ENCODE measurements at regions not wholly inside any gene's neighbourhood (a gene's known extent, or its start where the extent isn't known, plus 50 kb on each side); places are given as distances from the start of the nearest gene placed in this dataset.

DNA sequence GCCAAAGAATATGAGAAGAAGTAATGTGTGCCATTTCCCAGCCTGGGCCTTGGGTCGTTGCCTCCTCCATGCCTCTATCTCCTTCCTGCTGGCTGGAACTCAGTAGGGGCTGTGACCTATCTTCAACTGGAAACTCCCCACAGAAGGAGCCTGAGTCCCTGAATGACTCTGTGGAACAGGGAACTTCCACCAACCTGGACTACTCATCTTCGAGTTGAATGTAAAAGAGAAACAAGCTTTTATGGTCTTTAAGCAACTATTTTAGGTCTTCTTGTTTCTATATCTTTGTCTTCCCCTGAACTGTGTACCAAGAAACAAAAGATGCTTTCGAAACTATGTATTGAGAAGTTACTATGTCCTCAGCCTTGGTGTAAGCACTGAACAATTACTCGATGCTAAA lies 355.3 kb upstream of the NR2F2 start:
- no peaks in the 10 kb centered on the region for H3K27me3 ChIP-seq (ENCODE audit: control insufficient read depth, insufficient read depth, low read length)
- no peak overlapping the region for H3K9ac ChIP-seq (ENCODE audit: low read depth, low read length)
- H3K4me2 ChIP-seq (ENCODE audit: low read length), result no peak overlapping the region
- H3K36me3 ChIP-seq (ENCODE audit: insufficient read depth, low read length), result no peaks in the 10 kb centered on the region
- peaks cover 10% of the 10 kb centered on the region for H3K4me1 ChIP-seq (ENCODE audit: control insufficient read depth, insufficient read depth, low read length)
- H3K9me3 ChIP-seq (replicated peaks; ENCODE audit: low read length), result no peaks in the 10 kb centered on the region
- no peak overlapping the region for H3K4me3 ChIP-seq (ENCODE audit: low read length)

DNA sequence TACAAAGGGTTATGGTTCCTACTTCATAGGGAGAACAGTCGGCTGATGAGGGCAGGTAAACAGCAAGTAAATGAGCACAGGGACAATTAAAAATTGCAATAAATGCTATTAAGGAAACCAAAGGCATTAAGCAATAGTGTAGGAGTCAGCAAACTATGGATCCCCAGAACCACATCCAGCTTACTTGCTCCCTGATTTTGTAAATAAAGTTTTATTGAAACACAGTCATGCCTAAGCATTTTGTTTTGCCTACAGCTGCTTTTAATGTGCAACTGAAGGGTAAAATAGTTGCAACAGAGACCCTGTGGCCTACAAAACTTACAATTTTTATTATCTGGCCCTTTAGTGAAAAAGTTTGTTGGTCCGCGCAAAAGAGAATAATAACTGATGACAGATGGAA lies 351.2 kb upstream of the NR2F2 start:
- no peaks in the 10 kb centered on the region for H3K4me1 ChIP-seq (ENCODE audit: control insufficient read depth, insufficient read depth, low read length)
- no peak overlapping the region for H3K4me2 ChIP-seq (ENCODE audit: low read length)
- H3K36me3 ChIP-seq (ENCODE audit: insufficient read depth, low read length), result no peaks in the 10 kb centered on the region

DNA sequence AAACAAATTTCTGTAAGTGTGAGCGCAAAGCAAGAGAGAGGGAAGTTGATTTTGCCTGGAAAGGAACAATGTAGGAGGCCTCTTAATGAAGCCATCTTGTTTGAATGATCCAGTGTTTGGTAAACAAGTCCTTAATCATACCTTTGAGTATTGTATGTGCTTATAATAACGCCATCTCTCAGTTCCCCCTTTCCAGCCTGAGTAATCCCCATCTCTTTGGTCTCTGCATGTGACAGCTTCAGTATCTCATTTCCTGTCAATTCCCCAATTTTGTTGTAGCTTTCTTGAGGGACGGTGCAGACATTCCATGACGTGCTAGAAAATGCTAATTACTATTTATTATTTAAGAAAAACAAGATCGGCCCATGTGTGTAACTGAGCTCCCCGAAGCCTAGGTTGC lies 349.3 kb upstream of the NR2F2 start:
- H3K27me3 ChIP-seq (ENCODE audit: control insufficient read depth, insufficient read depth, low read length), result no peaks in the 10 kb centered on the region
- H3K9me3 ChIP-seq (replicated peaks; ENCODE audit: low read length), result no peaks in the 10 kb centered on the region
- H3K4me3 ChIP-seq (ENCODE audit: low read length), result no peak overlapping the region
- no peak overlapping the region for H3K4me2 ChIP-seq (ENCODE audit: low read length)
- no peak overlapping the region for H3K9ac ChIP-seq (ENCODE audit: low read depth, low read length)
- no peaks in the 10 kb centered on the region for H3K36me3 ChIP-seq (ENCODE audit: insufficient read depth, low read length)
- no peaks in the 10 kb centered on the region for H3K4me1 ChIP-seq (ENCODE audit: control insufficient read depth, insufficient read depth, low read length)

More for the DNA sequence above, 351.2 kb upstream of the NR2F2 start:
- Histone ChIP-seq H3K9ac (ENCODE audit: low read depth, low read length) (no peak overlapping the region), H3K9me3 (replicated peaks; ENCODE audit: low read length) (no peaks in the 10 kb centered on the region), H3K4me3 (ENCODE audit: low read length) (no peak overlapping the region), H3K27me3 (ENCODE audit: control insufficient read depth, insufficient read depth, low read length) (no peaks in the 10 kb centered on the region)

DNA sequence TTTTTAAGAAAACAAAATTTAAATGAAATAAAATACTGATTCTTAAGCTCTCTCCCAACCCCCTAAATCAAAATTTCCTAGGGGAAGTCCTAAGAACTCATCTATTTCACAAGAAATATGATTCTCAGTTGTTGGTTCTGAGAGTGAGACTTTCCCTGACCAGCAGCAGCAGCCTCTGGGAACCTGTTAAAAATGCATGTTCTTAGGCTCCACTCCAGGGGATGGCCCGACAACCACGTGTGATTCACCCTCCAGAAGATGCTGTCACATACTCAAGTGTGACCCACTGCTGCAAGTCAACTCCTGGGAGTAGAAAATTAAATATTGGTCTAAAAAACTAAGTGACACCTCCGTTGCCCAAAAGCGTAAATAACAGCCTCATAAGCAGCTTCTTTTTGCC lies 343.2 kb upstream of the NR2F2 start:
- Histone ChIP-seq H3K4me2 (ENCODE audit: low read length) (no peak overlapping the region), H3K36me3 (ENCODE audit: insufficient read depth, low read length) (no peaks in the 10 kb centered on the region), H3K4me3 (ENCODE audit: low read length) (no peak overlapping the region), H3K9me3 (replicated peaks; ENCODE audit: low read length) (no peaks in the 10 kb centered on the region), H3K27me3 (ENCODE audit: control insufficient read depth, insufficient read depth, low read length) (no peaks in the 10 kb centered on the region), H3K9ac (ENCODE audit: low read depth, low read length) (no peak overlapping the region), H3K4me1 (ENCODE audit: control insufficient read depth, insufficient read depth, low read length) (peaks cover 7% of the 10 kb centered on the region)

DNA sequence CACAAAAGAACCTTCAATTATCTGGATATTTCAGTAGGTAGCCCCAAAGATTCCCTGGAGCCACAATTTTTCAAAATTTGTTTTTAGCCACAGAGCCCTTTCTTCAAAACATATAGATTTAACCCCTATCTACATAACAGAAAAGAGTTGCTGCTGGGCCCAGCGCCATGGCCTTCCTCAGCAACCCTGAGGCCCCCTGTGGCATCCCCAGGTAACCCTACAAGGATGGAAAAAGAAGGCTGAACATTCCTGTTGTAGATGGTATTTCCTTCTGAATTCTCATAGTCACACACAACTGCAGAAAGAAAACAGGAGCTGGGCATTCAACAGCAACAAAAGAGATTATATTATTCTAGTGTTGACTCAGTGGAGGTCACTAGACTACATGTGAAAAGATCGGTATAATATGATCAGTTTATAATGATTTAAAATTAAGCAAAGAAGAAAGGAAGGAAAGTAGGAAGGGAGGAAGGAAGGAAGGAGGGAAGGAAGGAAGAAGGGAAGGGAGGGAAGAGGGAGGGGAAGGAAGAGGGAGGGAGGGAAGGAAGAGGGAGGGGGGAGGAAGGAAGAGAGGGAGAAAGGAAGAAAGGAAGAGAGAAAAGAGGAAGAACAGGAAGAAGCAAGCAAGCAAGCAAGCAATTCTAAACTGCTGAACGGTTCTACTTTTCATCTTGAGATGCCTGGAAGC lies 342.5 kb upstream of the NR2F2 start:
- no peaks in the 10 kb centered on the region for H3K9me3 ChIP-seq (replicated peaks; ENCODE audit: low read length)
- no peak overlapping the region for H3K9ac ChIP-seq (ENCODE audit: low read depth, low read length)
- H3K4me2 ChIP-seq (ENCODE audit: low read length), result no peak overlapping the region
- no peaks in the 10 kb centered on the region for H3K27me3 ChIP-seq (ENCODE audit: control insufficient read depth, insufficient read depth, low read length)
- no peaks in the 10 kb centered on the region for H3K36me3 ChIP-seq (ENCODE audit: insufficient read depth, low read length)
- H3K4me1 ChIP-seq (ENCODE audit: control insufficient read depth, insufficient read depth, low read length), result peaks cover 7% of the 10 kb centered on the region
- no peak overlapping the region for H3K4me3 ChIP-seq (ENCODE audit: low read length)

DNA sequence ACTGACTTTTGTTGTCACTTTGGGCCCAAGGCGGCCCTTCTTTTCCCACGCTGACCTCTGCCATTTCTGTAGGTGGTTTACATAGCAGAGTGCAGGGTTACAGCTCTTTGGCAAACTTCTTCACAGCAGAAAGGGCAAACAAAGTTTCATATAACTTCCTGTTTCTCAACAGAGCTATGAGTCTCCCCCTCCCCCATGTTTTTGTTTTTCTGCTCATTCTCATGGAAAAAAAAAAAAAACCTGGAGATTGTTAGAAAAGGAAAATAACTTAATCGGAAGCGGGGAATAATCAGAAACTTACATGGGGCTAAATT lies 342.0 kb upstream of the NR2F2 start:
- Histone ChIP-seq H3K36me3 (ENCODE audit: insufficient read depth, low read length) (no peaks in the 10 kb centered on the region), H3K9me3 (replicated peaks; ENCODE audit: low read length) (no peaks in the 10 kb centered on the region), H3K9ac (ENCODE audit: low read depth, low read length) (no peak overlapping the region), H3K4me2 (ENCODE audit: low read length) (no peak overlapping the region), H3K27me3 (ENCODE audit: control insufficient read depth, insufficient read depth, low read length) (no peaks in the 10 kb centered on the region), H3K4me3 (ENCODE audit: low read length) (no peak overlapping the region), H3K4me1 (ENCODE audit: control insufficient read depth, insufficient read depth, low read length) (peaks cover 7% of the 10 kb centered on the region)

DNA sequence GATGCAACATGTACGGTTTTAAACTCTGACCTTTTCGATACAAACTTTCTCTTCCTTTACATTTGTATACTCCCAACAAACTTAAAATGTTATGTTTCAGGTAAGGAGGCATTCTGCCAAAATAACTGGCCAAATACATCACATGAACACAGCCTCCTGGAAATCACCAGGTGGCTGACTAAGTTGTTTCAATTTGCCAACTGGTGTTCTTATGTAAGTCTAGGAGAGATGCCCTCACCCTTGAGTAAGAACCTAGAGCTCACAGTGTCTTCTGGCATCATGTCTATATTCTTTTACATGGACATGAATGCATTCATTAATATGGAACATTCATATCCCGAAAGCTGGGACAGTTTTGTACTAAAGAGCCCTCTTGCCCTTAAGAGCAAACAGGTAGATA lies 341.1 kb upstream of the NR2F2 start:
- H3K4me1 ChIP-seq (ENCODE audit: control insufficient read depth, insufficient read depth, low read length), result peaks cover 7% of the 10 kb centered on the region
- H3K9ac ChIP-seq (ENCODE audit: low read depth, low read length), result no peak overlapping the region
- H3K27me3 ChIP-seq (ENCODE audit: control insufficient read depth, insufficient read depth, low read length), result no peaks in the 10 kb centered on the region
- H3K4me2 ChIP-seq (ENCODE audit: low read length), result no peak overlapping the region
- no peaks in the 10 kb centered on the region for H3K9me3 ChIP-seq (replicated peaks; ENCODE audit: low read length)
- H3K36me3 ChIP-seq (ENCODE audit: insufficient read depth, low read length), result no peaks in the 10 kb centered on the region
- H3K4me3 ChIP-seq (ENCODE audit: low read length), result no peak overlapping the region

DNA sequence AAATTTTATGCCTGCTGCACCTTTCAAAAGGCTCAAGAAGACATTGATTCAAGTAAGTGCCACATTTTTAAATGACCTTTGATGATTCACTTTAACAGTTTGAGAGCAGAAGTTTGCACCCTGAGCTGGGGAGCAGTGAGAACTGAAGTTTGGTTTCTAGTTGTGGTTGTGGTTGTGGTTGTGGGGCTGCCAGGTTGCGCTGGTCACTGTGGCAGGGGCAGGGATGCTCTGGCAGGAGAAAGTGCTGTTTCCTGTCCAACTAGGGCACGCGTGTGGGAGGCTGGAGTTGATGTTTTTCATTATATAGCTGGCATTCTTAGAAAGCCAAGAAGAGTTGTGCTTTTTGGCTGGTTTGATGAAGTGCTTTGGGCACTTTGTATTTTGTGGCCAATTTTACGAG lies 339.7 kb upstream of the NR2F2 start:
- H3K27me3 ChIP-seq (ENCODE audit: control insufficient read depth, insufficient read depth, low read length), result no peaks in the 10 kb centered on the region
- peaks cover 11% of the 10 kb centered on the region for H3K4me1 ChIP-seq (ENCODE audit: control insufficient read depth, insufficient read depth, low read length)
- H3K9me3 ChIP-seq (replicated peaks; ENCODE audit: low read length), result no peaks in the 10 kb centered on the region
- H3K4me3 ChIP-seq (ENCODE audit: low read length), result no peak overlapping the region
- H3K4me2 ChIP-seq (ENCODE audit: low read length), result no peak overlapping the region
- no peaks in the 10 kb centered on the region for H3K36me3 ChIP-seq (ENCODE audit: insufficient read depth, low read length)
- no peak overlapping the region for H3K9ac ChIP-seq (ENCODE audit: low read depth, low read length)

DNA sequence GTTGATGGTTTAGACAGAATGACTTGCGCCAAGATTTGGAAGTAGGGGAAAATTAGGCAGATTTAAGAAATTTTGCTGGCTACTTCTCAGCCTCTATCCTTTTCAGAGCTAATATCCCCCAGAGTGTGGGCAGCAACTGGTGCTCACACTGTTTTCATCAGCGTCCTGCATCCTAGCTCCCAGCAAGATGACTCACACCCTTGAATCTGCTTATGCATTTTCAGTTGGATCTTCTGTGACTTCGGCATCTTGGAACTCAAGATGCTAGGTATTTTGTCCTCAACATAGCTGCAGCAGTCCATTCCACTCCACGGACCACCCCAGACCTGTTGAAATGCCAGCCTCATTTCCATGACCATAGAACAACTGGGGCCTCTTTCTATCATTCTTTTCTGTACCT lies 336.1 kb upstream of the NR2F2 start:
- Histone ChIP-seq H3K27me3 (ENCODE audit: control insufficient read depth, insufficient read depth, low read length) (no peaks in the 10 kb centered on the region), H3K9ac (ENCODE audit: low read depth, low read length) (no peak overlapping the region), H3K9me3 (replicated peaks; ENCODE audit: low read length) (no peaks in the 10 kb centered on the region), H3K4me1 (ENCODE audit: control insufficient read depth, insufficient read depth, low read length) (peaks cover 6% of the 10 kb centered on the region), H3K4me2 (ENCODE audit: low read length) (no peak overlapping the region), H3K36me3 (ENCODE audit: insufficient read depth, low read length) (no peaks in the 10 kb centered on the region), H3K4me3 (ENCODE audit: low read length) (no peak overlapping the region)

DNA sequence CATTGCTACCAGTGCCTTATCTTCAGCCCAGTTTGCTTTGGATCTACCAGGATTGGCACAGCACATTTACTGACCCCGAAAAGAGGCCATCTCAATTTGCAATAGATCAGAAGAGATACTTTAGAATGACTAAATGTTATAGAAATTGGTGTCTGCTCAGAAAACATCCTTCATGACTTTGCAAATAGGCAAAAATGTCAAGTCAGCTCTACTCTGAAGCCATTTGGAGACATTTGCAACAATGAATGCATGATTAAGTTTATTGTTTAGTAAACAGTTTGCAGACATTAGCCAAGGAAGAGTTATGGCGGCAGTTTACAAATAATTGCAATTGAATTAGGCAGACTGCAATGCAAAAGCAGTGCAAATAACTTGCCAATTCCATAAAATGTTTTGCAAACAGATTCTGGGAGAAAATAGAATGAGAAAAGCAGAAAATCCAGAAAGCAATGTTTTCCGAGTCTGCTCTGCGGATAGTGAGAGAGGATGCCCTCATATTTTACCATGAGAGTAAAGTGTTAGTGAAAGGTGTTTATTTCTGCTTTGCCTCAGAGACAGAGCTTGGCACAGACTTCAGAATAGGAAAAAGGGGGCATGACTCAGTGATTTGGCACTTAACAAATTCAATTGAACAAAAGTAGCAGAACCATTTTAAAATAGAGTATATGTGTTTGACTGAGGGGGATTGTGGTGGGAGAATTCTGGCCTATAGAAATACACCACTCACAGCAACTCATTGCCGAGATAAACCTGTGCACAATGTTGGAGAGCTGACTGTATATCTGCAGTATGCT lies 334.9 kb upstream of the NR2F2 start:
- H3K36me3 ChIP-seq (ENCODE audit: insufficient read depth, low read length), result no peaks in the 10 kb centered on the region
- H3K9me3 ChIP-seq (replicated peaks; ENCODE audit: low read length), result no peaks in the 10 kb centered on the region
- H3K4me2 ChIP-seq (ENCODE audit: low read length), result no peak overlapping the region
- H3K4me1 ChIP-seq (ENCODE audit: control insufficient read depth, insufficient read depth, low read length), result peaks cover 6% of the 10 kb centered on the region
- H3K9ac ChIP-seq (ENCODE audit: low read depth, low read length), result no peak overlapping the region
- no peak overlapping the region for H3K4me3 ChIP-seq (ENCODE audit: low read length)
- no peaks in the 10 kb centered on the region for H3K27me3 ChIP-seq (ENCODE audit: control insufficient read depth, insufficient read depth, low read length)

DNA sequence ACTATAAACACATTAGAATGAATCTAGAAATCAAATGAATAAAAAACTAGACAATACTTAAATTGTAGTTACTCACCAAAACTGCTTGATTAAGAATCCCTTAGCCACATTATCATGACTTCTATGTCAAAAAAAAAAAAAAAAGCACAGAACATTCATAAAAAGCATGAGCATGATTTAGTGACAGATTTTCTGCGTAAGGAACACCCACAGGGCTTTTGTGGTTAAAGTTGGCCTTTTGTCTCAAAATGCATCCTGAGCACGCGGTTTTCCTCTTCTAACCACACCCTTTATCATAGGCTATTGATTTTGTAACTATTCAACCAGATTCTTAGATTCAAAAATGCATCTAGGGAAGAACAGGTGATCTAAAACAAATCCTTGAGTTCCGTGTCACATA lies 334.0 kb upstream of the NR2F2 start:
- Histone ChIP-seq H3K9ac (ENCODE audit: low read depth, low read length) (no peak overlapping the region), H3K4me2 (ENCODE audit: low read length) (no peak overlapping the region)

DNA sequence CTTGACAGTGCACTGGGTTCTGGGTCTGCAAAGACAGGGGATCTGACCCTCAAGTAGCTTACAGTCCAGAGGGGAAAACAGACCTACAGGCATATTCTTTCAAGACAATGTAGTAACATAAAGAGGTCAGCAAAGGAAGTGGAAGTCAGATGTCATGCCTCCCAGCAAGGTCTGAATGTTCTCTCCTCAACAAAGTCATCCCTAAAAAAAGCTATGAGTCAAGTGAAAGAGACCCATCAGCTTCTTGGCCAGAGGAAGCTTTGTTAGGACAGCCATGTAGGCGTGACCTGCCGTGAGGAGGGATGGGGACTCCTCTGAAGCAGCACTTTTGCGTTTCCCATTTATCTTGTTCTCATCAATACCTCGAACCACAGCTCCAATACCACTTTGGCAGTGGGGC lies 331.6 kb upstream of the NR2F2 start:
- H3K9me3 ChIP-seq (replicated peaks; ENCODE audit: low read length), result no peaks in the 10 kb centered on the region
- no peak overlapping the region for H3K9ac ChIP-seq (ENCODE audit: low read depth, low read length)
- no peaks in the 10 kb centered on the region for H3K36me3 ChIP-seq (ENCODE audit: insufficient read depth, low read length)
- H3K4me2 ChIP-seq (ENCODE audit: low read length), result no peak overlapping the region
- no peak overlapping the region for H3K4me3 ChIP-seq (ENCODE audit: low read length)
- H3K27me3 ChIP-seq (ENCODE audit: control insufficient read depth, insufficient read depth, low read length), result no peaks in the 10 kb centered on the region
- H3K4me1 ChIP-seq (ENCODE audit: control insufficient read depth, insufficient read depth, low read length), result peaks cover 6% of the 10 kb centered on the region

More for the DNA sequence above, 334.0 kb upstream of the NR2F2 start:
- no peaks in the 10 kb centered on the region for H3K9me3 ChIP-seq (replicated peaks; ENCODE audit: low read length)
- H3K4me3 ChIP-seq (ENCODE audit: low read length), result no peak overlapping the region
- H3K4me1 ChIP-seq (ENCODE audit: control insufficient read depth, insufficient read depth, low read length), result peaks cover 6% of the 10 kb centered on the region
- no peaks in the 10 kb centered on the region for H3K27me3 ChIP-seq (ENCODE audit: control insufficient read depth, insufficient read depth, low read length)
- H3K36me3 ChIP-seq (ENCODE audit: insufficient read depth, low read length), result no peaks in the 10 kb centered on the region
